ENCODE measurements at regions not wholly inside any gene's neighbourhood (a gene's known extent, or its start where the extent isn't known, plus 50 kb on each side); places are given as distances from the start of the nearest gene placed in this dataset.
A peak's percentile ranks its signal among the peaks of the same experiment; 100 is the strongest.
"Not testable (repeated sequence)": the region's sequence is repeated elsewhere in the genome, so short reads cannot be mapped to it uniquely, and the experiment has no call there.

GRCh38 chr18:62629031-62629430 lies 86.3 kb upstream of the PHLPP1 start:
- no peak for DNase-seq

- DNase-seq = no peak
Measured at GRCh38 chr18:62631173-62631572, 84.2 kb upstream of the PHLPP1 start.

- no peak for DNase-seq
Measured at GRCh38 chr18:62632788-62633455, 82.4 kb upstream of the PHLPP1 start.

GRCh38 chr18:62634458-62634857 lies 80.9 kb upstream of the PHLPP1 start:
- DNase-seq = no peak

- DNase-seq = peak; percentile 71
Measured at GRCh38 chr18:62634979-62635630, 80.2 kb upstream of the PHLPP1 start.

GRCh38 chr18:62637403-62637802 lies 77.9 kb upstream of the PHLPP1 start:
- DNase-seq = no peak

- DNase-seq = no peak
Measured at GRCh38 chr18:62637807-62638687, 77.3 kb upstream of the PHLPP1 start.

- DNase-seq = no peak
Measured at GRCh38 chr18:62643181-62643580, 72.2 kb upstream of the PHLPP1 start.

GRCh38 chr18:62644773-62645172 lies 70.6 kb upstream of the PHLPP1 start:
- DNase-seq = no peak

GRCh38 chr18:62647179-62647578 lies 68.2 kb upstream of the PHLPP1 start:
- no peak for DNase-seq

- DNase-seq = no peak
Measured at GRCh38 chr18:62648045-62648678, 67.2 kb upstream of the PHLPP1 start.

- DNase-seq = no peak
Measured at GRCh38 chr18:62651276-62652056, 63.9 kb upstream of the PHLPP1 start.

- not testable (repeated sequence) for DNase-seq
Measured at GRCh38 chr18:62652057-62652629, 63.2 kb upstream of the PHLPP1 start.

- no peak for DNase-seq
Measured at GRCh38 chr18:62655520-62656219, 59.7 kb upstream of the PHLPP1 start.

GRCh38 chr18:62658028-62658427 lies 57.3 kb upstream of the PHLPP1 start:
- no peak for DNase-seq

GRCh38 chr18:62659698-62660097 lies 55.6 kb upstream of the PHLPP1 start:
- no peak for DNase-seq

GRCh38 chr18:62660691-62661090 lies 54.6 kb upstream of the PHLPP1 start:
- DNase-seq = no peak

- peak; percentile 23 for DNase-seq
Measured at GRCh38 chr18:62663731-62664336, 51.5 kb upstream of the PHLPP1 start.

GRCh38 chr18:62664414-62664813 lies 50.9 kb upstream of the PHLPP1 start:
- no peak for DNase-seq

GRCh38 chr18:62665188-62665587 lies 50.2 kb upstream of the PHLPP1 start:
- DNase-seq = no peak
